Lower leg skin (tissue), 4 donors: ENCODE measurements at regions not wholly inside any gene's neighbourhood (a gene's known extent, or its start where the extent isn't known, plus 50 kb on each side); places are given as distances from the start of the nearest gene placed in this dataset.

Source experiments
- DNase-seq, 2 donors: peaks; one replicate each; pipeline ENCODE4 v3.0.0-alpha.2; 2019; ENCODE audit warnings: low spot score in 2 of 2
- H3K4me3 ChIP-seq: fragments of 200-600 bp; sonication (generic); 2 replicates; pipeline ENCODE4 v1.5.1; 2017; ENCODE audit warnings: mild to moderate bottlenecking, low read depth; ENCODE audit not compliant: poor library complexity, severe bottlenecking
- POLR2A ChIP-seq, 2 donors: fragments of 450-650 bp; IDR thresholded peaks; one replicate each; pipeline ENCODE4 v1.6.1; 2016 to 2017; ENCODE audit warnings: antibody characterized with exemption in 2 of 2, mild to moderate bottlenecking in 1 of 2, moderate library complexity in 1 of 2
- WGBS, 2 donors: methylation state at CpG; one replicate each; pipeline ENCODE4 v1.1.5; 2018; 5-methylcytosine and 5-hydroxymethylcytosine counted together
- intact Hi-C: fragments of 100-400 bp; cut with DNase I; formaldehyde crosslinking; loops from one replicate; pipeline ENCODE4 v1.15.0; 2023; ENCODE audit warnings: low total_unique reads
- TF ChIP-seq, protein P1 (sequence below), 3 donors: fragments of 450-650 bp; IDR thresholded peaks; one replicate each; pipeline ENCODE4 v1.5.1; 2016; ENCODE audit warnings: antibody characterized with exemption in 3 of 3, mild to moderate bottlenecking in 3 of 3, moderate library complexity in 2 of 3

DNA sequence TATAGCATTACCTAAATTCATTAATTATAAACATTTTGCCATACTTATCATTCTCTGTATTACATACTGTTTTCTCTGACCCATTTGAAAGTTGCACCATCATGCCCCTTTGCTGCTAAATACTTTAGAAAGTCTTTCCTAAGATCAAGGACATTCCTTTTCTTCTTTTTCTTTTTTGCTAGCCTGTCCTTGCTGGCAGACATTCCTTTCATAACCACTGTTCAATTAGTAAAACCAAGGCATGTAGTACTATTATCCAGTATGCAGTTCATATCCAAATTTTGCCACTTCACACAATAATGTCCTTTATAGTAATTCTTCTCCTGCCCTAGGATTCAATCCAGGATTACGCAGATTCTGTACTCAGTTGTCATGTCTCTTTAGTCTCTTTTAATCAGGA lies 321.0 kb upstream of the C2CD4B start:
- DNase-seq: no peak
- 88 to 94% methylated on average over 1 of the region's 1 CpG for WGBS, 2 donors
- intact Hi-C loops: no loop called here
- no peak overlapping the region for H3K4me3 ChIP-seq
- TF ChIP-seq, protein P1, sequence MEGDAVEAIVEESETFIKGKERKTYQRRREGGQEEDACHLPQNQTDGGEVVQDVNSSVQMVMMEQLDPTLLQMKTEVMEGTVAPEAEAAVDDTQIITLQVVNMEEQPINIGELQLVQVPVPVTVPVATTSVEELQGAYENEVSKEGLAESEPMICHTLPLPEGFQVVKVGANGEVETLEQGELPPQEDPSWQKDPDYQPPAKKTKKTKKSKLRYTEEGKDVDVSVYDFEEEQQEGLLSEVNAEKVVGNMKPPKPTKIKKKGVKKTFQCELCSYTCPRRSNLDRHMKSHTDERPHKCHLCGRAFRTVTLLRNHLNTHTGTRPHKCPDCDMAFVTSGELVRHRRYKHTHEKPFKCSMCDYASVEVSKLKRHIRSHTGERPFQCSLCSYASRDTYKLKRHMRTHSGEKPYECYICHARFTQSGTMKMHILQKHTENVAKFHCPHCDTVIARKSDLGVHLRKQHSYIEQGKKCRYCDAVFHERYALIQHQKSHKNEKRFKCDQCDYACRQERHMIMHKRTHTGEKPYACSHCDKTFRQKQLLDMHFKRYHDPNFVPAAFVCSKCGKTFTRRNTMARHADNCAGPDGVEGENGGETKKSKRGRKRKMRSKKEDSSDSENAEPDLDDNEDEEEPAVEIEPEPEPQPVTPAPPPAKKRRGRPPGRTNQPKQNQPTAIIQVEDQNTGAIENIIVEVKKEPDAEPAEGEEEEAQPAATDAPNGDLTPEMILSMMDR (IDR thresholded peaks at IDR 0.05): no peak
- no peak for TF ChIP-seq POLR2A (IDR thresholded peaks at IDR 0.05)

- no peak overlapping the region for H3K4me3 ChIP-seq
- intact Hi-C loops: no loop called here
- no peak for TF ChIP-seq POLR2A (IDR thresholded peaks at IDR 0.05)
- TF ChIP-seq, protein P1 (IDR thresholded peaks at IDR 0.05): no peak
- DNase-seq: no peak
- 68 to 75% methylated on average over 1 of the region's 1 CpG for WGBS, 2 donors
Observed at GRCh38 chr15:62488387-62488786, 323.3 kb upstream of the C2CD4B start.

DNA sequence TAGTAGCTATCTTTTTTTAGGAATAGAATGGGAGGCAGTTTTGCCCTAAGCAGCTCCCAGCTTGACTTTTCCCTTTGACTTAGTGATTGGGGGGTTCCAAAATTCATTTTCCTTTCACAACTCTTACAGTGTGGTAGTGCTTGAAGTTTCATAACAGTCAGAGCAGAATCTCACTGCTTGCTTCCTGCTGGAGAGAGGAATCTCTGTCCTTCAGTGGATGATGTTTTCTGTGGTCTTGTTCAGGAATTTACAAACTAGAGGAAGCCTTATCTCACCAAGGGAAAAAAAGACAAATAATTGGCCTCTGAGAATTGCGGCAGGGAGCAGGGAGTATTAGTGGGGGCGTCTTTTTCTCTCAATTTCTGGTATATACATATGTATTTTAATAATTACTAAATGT lies 326.6 kb upstream of the C2CD4B start:
- H3K4me3 ChIP-seq: no peak overlapping the region
- 91 to 94% methylated on average over 2 of the region's 2 CpGs for WGBS, 2 donors
- intact Hi-C loops: no loop called here
- no peak for DNase-seq
- TF ChIP-seq POLR2A (IDR thresholded peaks at IDR 0.05): no peak
- TF ChIP-seq, protein P1 (IDR thresholded peaks at IDR 0.05): no peak

GRCh38 chr15:62492900-62493299 lies 327.8 kb upstream of the C2CD4B start:
- 58 to 78% methylated on average over 6 of the region's 6 CpGs for WGBS, 2 donors
- no peak overlapping the region for H3K4me3 ChIP-seq
- DNase-seq: no peak
- TF ChIP-seq, protein P1 (IDR thresholded peaks at IDR 0.05): no peak
- no peak for TF ChIP-seq POLR2A (IDR thresholded peaks at IDR 0.05)
- intact Hi-C loops: no loop called here

GRCh38 chr15:62494197-62494596 lies 329.1 kb upstream of the C2CD4B start:
- TF ChIP-seq POLR2A (IDR thresholded peaks at IDR 0.05): no peak
- TF ChIP-seq, protein P1 (IDR thresholded peaks at IDR 0.05): no peak
- intact Hi-C loops: no loop called here
- no peak for DNase-seq

More at GRCh38 chr15:62494197-62494596, 329.1 kb upstream of the C2CD4B start:
- no peak overlapping the region for H3K4me3 ChIP-seq
- WGBS, 2 donors: 84 to 85% methylated on average over 4 of the region's 4 CpGs
